Keratinocyte (primary cell): ENCODE measurements at regions not wholly inside any gene's neighbourhood (a gene's known extent, or its start where the extent isn't known, plus 50 kb on each side); places are given as distances from the start of the nearest gene placed in this dataset.
"Not testable (repeated sequence)": the region's sequence is repeated elsewhere in the genome, so short reads cannot be mapped to it uniquely, and the experiment has no call there.

ENCODE experiments used
- EZH2 ChIP-seq: IDR thresholded peaks from one replicate; pipeline ENCODE4 v1.6.1; 2012; ENCODE audit warnings: inconsistent platforms, mild to moderate bottlenecking, low read length, moderate library complexity
- TF ChIP-seq, protein P1 (sequence below), 3 experiments: IDR thresholded peaks in 1 of 3; conservative IDR thresholded peaks in 1 of 3; optimal IDR thresholded peaks in 1 of 3; 2 replicates in 2 of 3; 3 replicates in 1 of 3; pipeline versions ENCODE3 to v1.5.1; 2011; ENCODE audit warnings: low read length in 3 of 3, mild to moderate bottlenecking in 3 of 3, moderate library complexity in 2 of 3, control low read depth in 1 of 3, inconsistent platforms in 1 of 3; ENCODE audit not compliant: insufficient read depth in 2 of 3; ENCODE audit errors: extremely low read depth in 1 of 3

DNA sequence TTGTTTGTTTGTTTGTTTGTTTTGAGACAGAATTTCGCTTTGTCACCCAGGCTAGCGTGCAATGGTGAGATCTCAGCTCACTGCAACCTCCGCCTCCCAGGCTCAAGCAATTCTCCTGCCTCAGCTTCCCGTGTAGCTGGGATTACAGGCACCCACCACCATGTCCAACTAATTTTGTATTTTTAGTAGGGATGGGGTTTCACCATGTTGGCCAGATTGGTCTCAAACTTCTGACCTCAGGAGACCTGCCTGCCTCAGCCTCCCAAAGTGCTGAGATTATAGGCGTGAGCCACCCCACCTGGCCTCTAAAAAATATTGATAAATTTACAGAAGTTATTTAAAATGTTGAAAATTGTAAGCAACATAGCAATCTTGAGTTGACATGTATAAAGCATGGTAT, 57.1 kb upstream of the LOC128125822 start:
- TF ChIP-seq, protein P1, sequence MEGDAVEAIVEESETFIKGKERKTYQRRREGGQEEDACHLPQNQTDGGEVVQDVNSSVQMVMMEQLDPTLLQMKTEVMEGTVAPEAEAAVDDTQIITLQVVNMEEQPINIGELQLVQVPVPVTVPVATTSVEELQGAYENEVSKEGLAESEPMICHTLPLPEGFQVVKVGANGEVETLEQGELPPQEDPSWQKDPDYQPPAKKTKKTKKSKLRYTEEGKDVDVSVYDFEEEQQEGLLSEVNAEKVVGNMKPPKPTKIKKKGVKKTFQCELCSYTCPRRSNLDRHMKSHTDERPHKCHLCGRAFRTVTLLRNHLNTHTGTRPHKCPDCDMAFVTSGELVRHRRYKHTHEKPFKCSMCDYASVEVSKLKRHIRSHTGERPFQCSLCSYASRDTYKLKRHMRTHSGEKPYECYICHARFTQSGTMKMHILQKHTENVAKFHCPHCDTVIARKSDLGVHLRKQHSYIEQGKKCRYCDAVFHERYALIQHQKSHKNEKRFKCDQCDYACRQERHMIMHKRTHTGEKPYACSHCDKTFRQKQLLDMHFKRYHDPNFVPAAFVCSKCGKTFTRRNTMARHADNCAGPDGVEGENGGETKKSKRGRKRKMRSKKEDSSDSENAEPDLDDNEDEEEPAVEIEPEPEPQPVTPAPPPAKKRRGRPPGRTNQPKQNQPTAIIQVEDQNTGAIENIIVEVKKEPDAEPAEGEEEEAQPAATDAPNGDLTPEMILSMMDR (optimal IDR thresholded peaks at IDR 0.05 in 1 of 3, IDR thresholded peaks at IDR 0.05 in 1 of 3, conservative IDR thresholded peaks at IDR 0.05 in 1 of 3; ENCODE audit: extremely low read depth in 1 of 3, insufficient read depth in 2 of 3, low read length in 3 of 3): not testable (repeated sequence)
- not testable (repeated sequence) for TF ChIP-seq EZH2
